B cell (primary cell): ENCODE measurements at regions not wholly inside any gene's neighbourhood (a gene's known extent, or its start where the extent isn't known, plus 50 kb on each side); places are given as distances from the start of the nearest gene placed in this dataset.
"Not testable (repeated sequence)": the region's sequence is repeated elsewhere in the genome, so short reads cannot be mapped to it uniquely, and the experiment has no call there.

Experiments
- ATAC-seq: fragments of 200-7000 bp; cut with Tn5 transposase; one replicate; pipeline ENCODE4 v1.10.0; 2021; ENCODE audit warnings: low read depth, mild to moderate bottlenecking, moderate number of reproducible peaks, moderate library complexity
- CTCF ChIA-PET: fragments of 350-600 bp; sonication (Branson Sonifier 250); formaldehyde crosslinking; loops from one replicate; lab custom pipeline; 2021; ENCODE audit warnings: antibody characterized with exemption, inconsistent platforms; lab: Charles Lee
- POLR2A ChIA-PET: fragments of 350-600 bp; sonication (Branson Sonifier 250); formaldehyde crosslinking; loops from one replicate; lab custom pipeline; 2021; ENCODE audit warnings: antibody characterized with exemption; lab: Charles Lee
- DNase-seq: peaks from one replicate; pipeline ENCODE4 v3.0.0; 2013
- H2AFZ ChIP-seq: 2 replicates; pipeline ENCODE4 v1.6.1; 2012; ENCODE audit warnings: mild to moderate bottlenecking, low read depth, low read length; ENCODE audit not compliant: insufficient read depth, poor library complexity, severe bottlenecking
- H3K27ac ChIP-seq, 2 donors: 1 replicate in 1 of 2; 2 replicates in 1 of 2; pipeline ENCODE4 v1.5.1; 2012 to 2013; ENCODE audit warnings: low read length in 2 of 2, mild to moderate bottlenecking in 2 of 2, moderate library complexity in 1 of 2
- H3K27me3 ChIP-seq, 4 experiments: fragments of 200-600 bp in 1 of 4; sonication (generic) in 1 of 4; replicated peaks in 1 of 4; 1 replicate in 2 of 4; 2 replicates in 2 of 4; pipeline versions ENCODE4 v1.6.1 to v1.7.0; 2013 to 2016; ENCODE audit warnings: low read length in 3 of 4, mild to moderate bottlenecking in 2 of 4, mixed read lengths in 1 of 4, moderate library complexity in 1 of 4; ENCODE audit not compliant: insufficient read depth in 4 of 4, control insufficient read depth in 3 of 4; ENCODE audit errors: control extremely low read depth in 1 of 4
- H3K36me3 ChIP-seq, 2 experiments: replicated peaks in 1 of 2; 1 replicate in 1 of 2; 2 replicates in 1 of 2; pipeline versions ENCODE4 v1.6.1 to v1.7.1; 2013; ENCODE audit warnings: low read length in 1 of 2; ENCODE audit not compliant: insufficient read depth in 2 of 2, control insufficient read depth in 1 of 2; ENCODE audit errors: control extremely low read depth in 1 of 2, extremely low read depth in 1 of 2
- H3K4me1 ChIP-seq, 2 donors: fragments of 200-600 bp in 1 of 2; sonication (generic) in 1 of 2; 1 replicate in 1 of 2; 2 replicates in 1 of 2; pipeline versions ENCODE4 v1.5.1 to v1.6.1; 2013 to 2017; ENCODE audit warnings: low read length in 2 of 2; ENCODE audit not compliant: control insufficient read depth in 2 of 2, insufficient read depth in 2 of 2
- H3K4me2 ChIP-seq: replicated peaks from 2 replicates; pipeline ENCODE3; 2012; ENCODE audit warnings: mild to moderate bottlenecking, low read depth, low read length; ENCODE audit not compliant: poor library complexity, severe bottlenecking
- H3K4me3 ChIP-seq, 5 experiments: fragments of 200-600 bp in 1 of 5; sonication (generic) in 1 of 5; 1 replicate in 3 of 5; 2 replicates in 2 of 5; pipeline versions ENCODE4 v1.5.1 to v1.7.0; 2011 to 2016; ENCODE audit warnings: low read length in 4 of 5, mild to moderate bottlenecking in 4 of 5, low read depth in 2 of 5, control low read depth in 1 of 5, moderate library complexity in 1 of 5; ENCODE audit not compliant: insufficient read depth in 1 of 5; ENCODE audit errors: control extremely low read depth in 1 of 5, extremely low read depth in 1 of 5
- H3K79me2 ChIP-seq: fragments of 200-600 bp; sonication (generic); one replicate; pipeline ENCODE4 v1.6.0; 2016; ENCODE audit warnings: low read length; ENCODE audit not compliant: control insufficient read depth, insufficient read depth
- H3K9ac ChIP-seq: fragments of 200-600 bp; sonication (generic); 2 replicates; pipeline ENCODE4 v1.6.1; 2017; ENCODE audit warnings: mild to moderate bottlenecking, low read length, moderate library complexity
- H3K9me3 ChIP-seq, 3 donors: one replicate each; pipeline versions ENCODE4 v1.6.1 to v1.7.1; 2013; ENCODE audit warnings: low read length in 2 of 3; ENCODE audit not compliant: control insufficient read depth in 2 of 3, insufficient read depth in 1 of 3; ENCODE audit errors: control extremely low read depth in 1 of 3
- H4K20me1 ChIP-seq: 2 replicates; pipeline ENCODE4 v1.6.0; 2012; ENCODE audit warnings: mild to moderate bottlenecking, low read length; ENCODE audit not compliant: insufficient read depth, control insufficient read depth, poor library complexity, severe bottlenecking
- H3K27ac Mint-ChIP-seq: one replicate; pipeline ENCODE4 v1.8.0; 2021; ENCODE audit warnings: mixed read lengths
- H3K27me3 Mint-ChIP-seq: one replicate; pipeline ENCODE4 v1.8.0; 2021; ENCODE audit warnings: mixed read lengths
- H3K4me1 Mint-ChIP-seq: one replicate; pipeline ENCODE4 v1.8.0; 2021; ENCODE audit warnings: mixed read lengths
- H3K4me3 Mint-ChIP-seq: one replicate; pipeline ENCODE4 v1.8.0; 2021; ENCODE audit warnings: mixed read lengths
- H3K9me3 Mint-ChIP-seq: one replicate; pipeline ENCODE4 v1.8.0; 2022; ENCODE audit warnings: mixed read lengths; ENCODE audit not compliant: insufficient read depth
- CTCF ChIP-seq: fragments of 200-600 bp; IDR thresholded peaks from one replicate; pipeline ENCODE4 v1.8.0; 2022; ENCODE audit warnings: antibody characterized with exemption, mild to moderate bottlenecking
- EZH2 ChIP-seq: IDR thresholded peaks from 2 replicates; pipeline ENCODE4 v1.6.1; 2012; ENCODE audit warnings: borderline replicate concordance, low read depth, mild to moderate bottlenecking, moderate library complexity, low read length; ENCODE audit not compliant: insufficient read depth, poor library complexity, severe bottlenecking
- WGBS: methylation state at CpG from one replicate; pipeline ENCODE4 v1.1.5; 2013; ENCODE audit warnings: missing lambda C conversion rate; ENCODE audit not compliant: insufficient coverage; 5-methylcytosine and 5-hydroxymethylcytosine counted together
- intact Hi-C: fragments of 100-400 bp; cut with micrococcal nuclease; formaldehyde crosslinking; loops from one replicate; pipeline ENCODE4 v1.10.0; 2022

GRCh38 chr5:152170350-152170749, 234.7 kb downstream of the NMUR2 start:
- Mint-ChIP-seq H3K4me1 (no peaks in the 10 kb centered on the region), H3K27me3 (peaks cover 20% of the 10 kb centered on the region), H3K9me3 (no peaks in the 10 kb centered on the region), H3K27ac (no peak overlapping the region), H3K4me3 (no peak overlapping the region)
- no peaks in the 10 kb centered on the region for H3K4me1 ChIP-seq
- no peak overlapping the region for H3K4me2 ChIP-seq
- no peak overlapping the region for H2AFZ ChIP-seq
- intact Hi-C loops: no loop called here
- ChIA-PET CTCF (no interaction called here), POLR2A (no interaction called here)
- ATAC-seq (no peak), DNase-seq (no peak)
- no peak overlapping the region for H3K27ac ChIP-seq
- H3K27me3 ChIP-seq: peaks cover 0 to 3% (median 0%) of the 10 kb centered on the region in 4 experiments
- 30% methylated on average over 4 of the region's 4 CpGs for WGBS
- H3K9me3 ChIP-seq: no peaks in the 10 kb centered on the region
- H3K79me2 ChIP-seq: no peaks in the 10 kb centered on the region
- H4K20me1 ChIP-seq: no peaks in the 10 kb centered on the region
- H3K9ac ChIP-seq: no peak overlapping the region
- no peaks in the 10 kb centered on the region for H3K36me3 ChIP-seq
- H3K4me3 ChIP-seq: no peak overlapping the region
- no peak for TF ChIP-seq CTCF
- no peak for TF ChIP-seq EZH2

- Mint-ChIP-seq H3K9me3 (no peaks in the 10 kb centered on the region), H3K4me3 (no peak overlapping the region), H3K27me3 (peaks cover 13% of the 10 kb centered on the region), H3K27ac (no peak overlapping the region), H3K4me1 (no peaks in the 10 kb centered on the region)
- Histone ChIP-seq H3K27ac (no peak overlapping the region), H3K4me2 (no peak overlapping the region), H3K79me2 (no peaks in the 10 kb centered on the region), H3K36me3 (no peaks in the 10 kb centered on the region), H3K4me1 (peaks cover 0 to 4% of the 10 kb centered on the region in 2 donors), H3K4me3 (no peak overlapping the region), H3K9me3 (peaks cover 0 to 6% (median 0%) of the 10 kb centered on the region in 3 donors), H4K20me1 (no peaks in the 10 kb centered on the region), H2AFZ (no peak overlapping the region), H3K27me3 (no peaks in the 10 kb centered on the region), H3K9ac (no peak overlapping the region)
- POLR2A ChIA-PET: no interaction called here
- CTCF ChIA-PET: interaction anchor here (1.0 kb wide), 1 partner anchor 22 kb away, joined by 3 read pairs; no protein-coding TSS in a partner anchor
- DNase-seq (no peak), ATAC-seq (no peak)
- 78% methylated on average over 1 of the region's 2 CpGs for WGBS
- intact Hi-C loops: no loop called here
- no peak for TF ChIP-seq EZH2
- TF ChIP-seq CTCF: no peak
Measured at GRCh38 chr5:152164860-152165259, 240.2 kb upstream of the GLRA1 start.

GRCh38 chr5:152159894-152160293, 235.2 kb upstream of the GLRA1 start:
- H3K27ac Mint-ChIP-seq, H3K9me3 ChIP-seq, H3K4me3 Mint-ChIP-seq, H3K9me3 Mint-ChIP-seq, DNase-seq, ATAC-seq, H3K4me3 ChIP-seq, intact Hi-C loops, H3K27ac ChIP-seq, POLR2A ChIA-PET, H3K4me1 Mint-ChIP-seq, H3K4me2 ChIP-seq, H4K20me1 ChIP-seq, H3K4me1 ChIP-seq, H2AFZ ChIP-seq, H3K79me2 ChIP-seq, H3K27me3 ChIP-seq, H3K9ac ChIP-seq, H3K36me3 ChIP-seq: not testable (repeated sequence)
- peaks cover 10% of the 10 kb centered on the region for H3K27me3 Mint-ChIP-seq
- CTCF ChIA-PET: interaction anchor here (2.3 kb wide), 1 partner anchor 16 kb away, joined by 12 read pairs; no protein-coding TSS in a partner anchor
- 37% methylated on average over 2 of the region's 4 CpGs for WGBS
